Ascending aorta (tissue), 2 donors: ENCODE measurements at regions not wholly inside any gene's neighbourhood (a gene's known extent, or its start where the extent isn't known, plus 50 kb on each side); places are given as distances from the start of the nearest gene placed in this dataset.

Source experiments
- DNase-seq, 2 donors: peaks; one replicate each; pipeline ENCODE4 v3.0.0-alpha.2; 2019; ENCODE audit warnings: low spot score in 2 of 2
- H3K27ac ChIP-seq, 2 donors: fragments of 200-600 bp; sonication (generic); one replicate each; pipeline ENCODE4 v1.5.1; 2016 to 2017; ENCODE audit warnings: mild to moderate bottlenecking in 1 of 2
- H3K27me3 ChIP-seq: fragments of 200-600 bp; sonication (generic); one replicate; pipeline ENCODE4 v1.5.1; 2017
- H3K36me3 ChIP-seq, 2 donors: fragments of 200-600 bp; sonication (generic); one replicate each; pipeline ENCODE4 v1.5.1; 2016
- H3K4me1 ChIP-seq, 2 donors: fragments of 200-600 bp; sonication (generic); one replicate each; pipeline ENCODE4 v1.5.1; 2016 to 2017; ENCODE audit warnings: mild to moderate bottlenecking in 1 of 2
- H3K4me3 ChIP-seq, 2 donors: fragments of 200-600 bp; sonication (generic); one replicate each; pipeline ENCODE4 v1.5.1; 2016 to 2017; ENCODE audit warnings: mild to moderate bottlenecking in 1 of 2
- H3K9me3 ChIP-seq, 2 donors: fragments of 200-600 bp; sonication (generic); one replicate each; pipeline ENCODE4 v1.5.1; 2016
- CTCF ChIP-seq, 3 experiments: fragments of 200-600 bp in 2 of 3; fragments of 450-650 bp in 1 of 3; sonication (generic) in 2 of 3; IDR thresholded peaks; one replicate each; pipeline ENCODE4 v1.5.1; 2016 to 2019; ENCODE audit warnings: antibody characterized with exemption in 3 of 3, mild to moderate bottlenecking in 1 of 3, moderate library complexity in 1 of 3
- intact Hi-C: fragments of 100-400 bp; cut with DNase I; formaldehyde crosslinking; loops from one replicate; pipeline ENCODE4 v1.15.1; 2023

DNA sequence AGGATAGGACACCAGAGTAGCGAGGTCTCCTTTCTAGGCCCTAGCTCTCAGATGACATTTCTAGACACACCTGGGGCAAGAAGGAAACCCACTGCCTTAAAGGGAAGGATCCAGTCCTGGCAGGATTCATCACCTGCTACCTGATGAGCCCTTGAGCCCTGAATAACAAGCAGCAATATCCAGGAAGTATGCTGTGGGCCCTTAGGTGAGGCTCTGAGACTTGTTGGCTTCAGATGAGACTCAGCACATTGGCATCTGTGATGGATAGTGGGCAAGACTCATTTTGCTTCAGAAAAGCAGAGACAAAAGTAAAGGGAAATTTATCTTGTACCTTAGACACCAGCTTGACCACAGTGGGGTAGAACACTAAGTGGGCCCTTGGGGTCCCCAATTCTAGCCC is 238.4 kb upstream of the MEOX2 start:
- no peak overlapping the region for H3K27ac ChIP-seq
- H3K27me3 ChIP-seq, result no peaks in the 10 kb centered on the region
- H3K36me3 ChIP-seq, result no peaks in the 10 kb centered on the region
- peaks cover 0 to 10% of the 10 kb centered on the region in 2 donors for H3K9me3 ChIP-seq
- H3K4me3 ChIP-seq, result no peak overlapping the region
- intact Hi-C loops, result no loop called here
- no peaks in the 10 kb centered on the region for H3K4me1 ChIP-seq
- no peak for DNase-seq
- no peak for TF ChIP-seq CTCF (IDR thresholded peaks at IDR 0.05)

- no peaks in the 10 kb centered on the region for H3K36me3 ChIP-seq
- TF ChIP-seq CTCF (IDR thresholded peaks at IDR 0.05), result no peak
- H3K4me1 ChIP-seq, result no peaks in the 10 kb centered on the region
- peaks cover 0 to 3% of the 10 kb centered on the region in 2 donors for H3K9me3 ChIP-seq
- no peaks in the 10 kb centered on the region for H3K27me3 ChIP-seq
- no peak for DNase-seq
- no peak overlapping the region for H3K27ac ChIP-seq
- intact Hi-C loops, result no loop called here
- no peak overlapping the region for H3K4me3 ChIP-seq
Measured at GRCh38 chr7:15922002-15922401, 235.5 kb upstream of the MEOX2 start.

DNA sequence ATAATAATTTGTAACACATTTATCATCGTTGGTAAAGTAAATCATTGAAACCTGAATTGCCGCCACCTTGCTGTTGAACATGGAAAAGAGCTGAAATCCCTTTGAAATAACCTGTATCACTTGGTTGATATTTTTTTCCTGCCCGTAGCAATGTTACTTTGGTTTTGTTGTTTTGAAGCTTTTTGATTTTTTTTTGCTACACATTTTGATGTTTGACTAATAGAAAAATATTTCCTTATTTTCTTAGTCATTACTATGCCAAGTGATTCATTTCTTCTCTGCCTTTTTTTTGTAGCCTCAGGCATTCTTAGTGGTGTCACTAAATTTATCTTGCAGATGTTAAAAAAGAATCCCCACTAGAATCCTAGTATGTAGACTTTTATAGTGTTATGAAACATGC is 235.1 kb upstream of the MEOX2 start:
- Histone ChIP-seq H3K27me3 (no peaks in the 10 kb centered on the region), H3K27ac (no peak overlapping the region), H3K9me3 (no peaks in the 10 kb centered on the region), H3K36me3 (no peaks in the 10 kb centered on the region), H3K4me3 (no peak overlapping the region), H3K4me1 (no peaks in the 10 kb centered on the region)
- intact Hi-C loops, result no loop called here
- TF ChIP-seq CTCF (IDR thresholded peaks at IDR 0.05), result no peak
- DNase-seq, result no peak

DNA sequence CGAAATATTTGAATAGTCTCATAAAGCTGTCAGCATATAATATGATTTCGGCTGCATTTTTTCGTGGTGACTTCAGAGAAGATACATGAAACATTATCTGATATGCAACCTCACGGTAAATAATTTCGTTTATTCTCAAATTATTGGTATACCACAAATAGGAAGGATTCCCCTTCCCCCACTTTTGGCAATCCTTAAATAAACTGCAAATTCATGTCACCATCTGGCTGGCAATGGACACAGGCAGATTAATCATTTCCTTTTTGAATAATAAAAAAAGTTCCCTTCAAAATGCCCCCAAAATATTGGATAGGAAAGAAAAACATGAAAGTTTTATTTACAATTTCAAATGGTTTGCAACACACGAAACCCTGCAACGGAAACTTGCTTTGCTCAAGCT is 234.5 kb upstream of the MEOX2 start:
- Histone ChIP-seq H3K27ac (no peak overlapping the region), H3K36me3 (no peaks in the 10 kb centered on the region), H3K27me3 (no peaks in the 10 kb centered on the region), H3K4me1 (no peaks in the 10 kb centered on the region), H3K4me3 (no peak overlapping the region), H3K9me3 (no peaks in the 10 kb centered on the region)
- TF ChIP-seq CTCF (IDR thresholded peaks at IDR 0.05), result no peak
- no peak for DNase-seq
- intact Hi-C loops, result no loop called here

GRCh38 chr7:15916681-15917380 is 230.3 kb upstream of the MEOX2 start:
- H3K27me3 ChIP-seq, result no peaks in the 10 kb centered on the region
- H3K4me3 ChIP-seq, result no peak overlapping the region
- H3K36me3 ChIP-seq, result no peaks in the 10 kb centered on the region
- no peaks in the 10 kb centered on the region for H3K4me1 ChIP-seq
- DNase-seq, result no peak
- no peak overlapping the region for H3K27ac ChIP-seq
- no peaks in the 10 kb centered on the region for H3K9me3 ChIP-seq
- no peak for TF ChIP-seq CTCF (IDR thresholded peaks at IDR 0.05)
- intact Hi-C loops, result no loop called here
